BE2C (cell line): ENCODE measurements at regions not wholly inside any gene's neighbourhood (a gene's known extent, or its start where the extent isn't known, plus 50 kb on each side); places are given as distances from the start of the nearest gene placed in this dataset.

Source experiments
- DNase-seq: peaks from one replicate; pipeline ENCODE4 v3.0.0-alpha.2; 2020
- H3K27me3 ChIP-seq: fragments of 250-450 bp; sonication (Bioruptor Pico); 2 replicates; pipeline ENCODE4 v1.5.1; 2020; ENCODE audit warnings: mild to moderate bottlenecking
- H3K36me3 ChIP-seq: fragments of 250-450 bp; sonication (Bioruptor Pico); 2 replicates; pipeline ENCODE4 v1.5.1; 2020; ENCODE audit warnings: mild to moderate bottlenecking
- H3K4me1 ChIP-seq: fragments of 250-450 bp; sonication (Bioruptor Pico); 2 replicates; pipeline ENCODE4 v1.5.1; 2020
- H3K4me3 ChIP-seq: 2 replicates; pipeline ENCODE4 v1.5.1; 2011; ENCODE audit warnings: low read depth, low read length
- H3K9me3 ChIP-seq: fragments of 250-450 bp; sonication (Bioruptor Pico); 2 replicates; pipeline ENCODE4 v1.5.1; 2020
- TF ChIP-seq, protein P1 (sequence below): IDR thresholded peaks from 2 replicates; pipeline ENCODE4 v1.5.1; 2012; ENCODE audit warnings: mild to moderate bottlenecking, low read depth, low read length

DNA sequence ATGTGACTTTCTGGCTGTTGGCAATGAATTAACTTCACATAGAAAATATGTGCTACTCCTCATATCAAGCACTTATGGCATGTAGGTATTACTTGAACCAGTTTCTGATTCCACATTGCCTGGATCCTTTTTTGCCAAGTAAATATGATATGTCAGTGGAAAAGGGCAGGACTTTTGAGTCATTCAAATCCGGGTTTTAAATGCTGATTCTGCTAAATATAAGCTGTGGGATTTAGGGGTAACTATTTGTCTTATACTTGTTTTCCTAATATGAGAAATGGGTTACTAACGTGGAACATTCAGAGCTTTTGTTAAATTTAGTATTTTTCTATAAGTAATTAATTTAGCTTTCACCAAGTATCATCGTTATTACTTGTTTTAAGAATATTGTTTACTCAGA, 108.0 kb upstream of the HGF start:
- Histone ChIP-seq H3K4me3 (no peak overlapping the region), H3K4me1 (no peaks in the 10 kb centered on the region), H3K27me3 (no peaks in the 10 kb centered on the region), H3K9me3 (no peaks in the 10 kb centered on the region), H3K36me3 (no peaks in the 10 kb centered on the region)
- TF ChIP-seq, protein P1, sequence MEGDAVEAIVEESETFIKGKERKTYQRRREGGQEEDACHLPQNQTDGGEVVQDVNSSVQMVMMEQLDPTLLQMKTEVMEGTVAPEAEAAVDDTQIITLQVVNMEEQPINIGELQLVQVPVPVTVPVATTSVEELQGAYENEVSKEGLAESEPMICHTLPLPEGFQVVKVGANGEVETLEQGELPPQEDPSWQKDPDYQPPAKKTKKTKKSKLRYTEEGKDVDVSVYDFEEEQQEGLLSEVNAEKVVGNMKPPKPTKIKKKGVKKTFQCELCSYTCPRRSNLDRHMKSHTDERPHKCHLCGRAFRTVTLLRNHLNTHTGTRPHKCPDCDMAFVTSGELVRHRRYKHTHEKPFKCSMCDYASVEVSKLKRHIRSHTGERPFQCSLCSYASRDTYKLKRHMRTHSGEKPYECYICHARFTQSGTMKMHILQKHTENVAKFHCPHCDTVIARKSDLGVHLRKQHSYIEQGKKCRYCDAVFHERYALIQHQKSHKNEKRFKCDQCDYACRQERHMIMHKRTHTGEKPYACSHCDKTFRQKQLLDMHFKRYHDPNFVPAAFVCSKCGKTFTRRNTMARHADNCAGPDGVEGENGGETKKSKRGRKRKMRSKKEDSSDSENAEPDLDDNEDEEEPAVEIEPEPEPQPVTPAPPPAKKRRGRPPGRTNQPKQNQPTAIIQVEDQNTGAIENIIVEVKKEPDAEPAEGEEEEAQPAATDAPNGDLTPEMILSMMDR, result no peak
- DNase-seq, result no peak

DNA sequence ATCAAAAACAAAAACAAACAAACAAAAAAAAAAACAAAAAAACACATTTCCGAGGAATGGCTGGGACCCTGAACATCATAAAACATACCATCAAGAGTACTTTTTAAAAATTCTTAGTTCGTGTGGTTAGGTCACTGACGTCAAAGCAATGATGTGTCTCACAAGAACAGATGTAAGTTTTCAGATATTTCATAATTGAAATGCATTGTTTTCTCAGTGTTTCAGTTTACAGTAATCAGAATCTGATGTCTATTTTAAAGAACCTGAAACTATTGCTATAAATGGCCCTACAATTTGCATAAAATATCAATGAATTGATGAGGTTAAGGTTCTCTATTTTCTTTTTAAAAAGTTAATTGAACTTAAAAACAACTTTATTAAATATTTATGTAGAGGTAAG, 103.7 kb upstream of the HGF start:
- Histone ChIP-seq H3K4me1 (no peaks in the 10 kb centered on the region; the same call in 1 of the 2 replicates), H3K36me3 (no peaks in the 10 kb centered on the region), H3K4me3 (no peak overlapping the region), H3K27me3 (no peaks in the 10 kb centered on the region), H3K9me3 (no peaks in the 10 kb centered on the region)
- no peak for DNase-seq
- TF ChIP-seq, protein P1, result no peak

DNA sequence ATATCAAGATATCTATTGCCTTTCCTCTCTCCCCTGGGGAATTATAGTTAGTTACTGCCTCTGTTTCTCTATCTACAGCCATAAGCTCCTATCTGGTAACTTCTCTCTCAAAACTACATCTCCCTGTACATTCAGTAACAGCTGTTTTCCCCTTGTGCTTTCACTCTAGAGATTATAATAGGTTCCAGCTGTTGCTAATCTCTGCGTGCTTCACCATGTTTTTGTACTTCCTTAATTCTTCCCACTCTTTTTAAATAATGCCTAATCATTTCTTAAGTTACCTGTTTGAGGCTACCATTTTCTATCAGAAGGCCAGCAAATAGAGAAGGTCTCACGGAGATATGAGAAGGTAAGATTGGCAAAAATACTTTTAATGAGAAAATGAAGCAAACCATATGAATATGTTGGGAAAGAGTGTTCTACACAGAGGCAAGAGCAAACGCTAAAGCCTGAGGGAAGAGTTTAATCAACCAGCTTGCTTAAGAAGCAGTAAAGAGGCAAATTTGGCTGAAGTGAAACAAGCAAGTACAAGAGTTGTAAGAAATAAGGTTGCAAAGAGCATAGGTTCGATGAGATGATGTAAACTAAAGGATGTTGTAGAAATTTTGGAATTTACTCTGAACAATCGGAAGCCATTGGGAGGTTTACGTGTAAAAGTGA, 101.9 kb upstream of the HGF start:
- TF ChIP-seq, protein P1, result no peak
- Histone ChIP-seq H3K9me3 (no peaks in the 10 kb centered on the region), H3K4me3 (no peak overlapping the region), H3K4me1 (peaks cover 4% of the 10 kb centered on the region), H3K36me3 (no peaks in the 10 kb centered on the region), H3K27me3 (no peaks in the 10 kb centered on the region)
- no peak for DNase-seq

DNA sequence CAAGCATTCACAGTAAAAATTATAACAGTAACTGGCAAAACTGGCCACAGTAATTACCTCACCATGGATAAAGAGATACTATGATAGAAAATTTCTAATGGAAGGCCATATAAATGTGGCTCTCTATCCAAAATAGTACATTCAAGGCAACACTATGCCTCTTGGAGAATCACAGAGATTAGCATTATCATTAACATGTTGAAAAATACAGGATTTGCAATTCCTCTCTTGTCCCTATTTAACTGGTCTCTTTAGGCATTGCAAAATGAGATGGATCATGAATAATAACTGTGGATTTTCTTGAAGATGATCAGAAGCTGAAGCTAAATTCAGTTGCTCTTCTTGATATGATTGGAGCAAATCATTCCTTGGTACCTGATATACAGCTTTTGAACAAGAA, 100.8 kb upstream of the HGF start:
- H3K9me3 ChIP-seq, result no peaks in the 10 kb centered on the region
- no peaks in the 10 kb centered on the region for H3K27me3 ChIP-seq
- DNase-seq, result no peak
- TF ChIP-seq, protein P1, result no peak
- no peak overlapping the region for H3K4me3 ChIP-seq
- peaks cover 4% of the 10 kb centered on the region for H3K4me1 ChIP-seq
- no peaks in the 10 kb centered on the region for H3K36me3 ChIP-seq

DNA sequence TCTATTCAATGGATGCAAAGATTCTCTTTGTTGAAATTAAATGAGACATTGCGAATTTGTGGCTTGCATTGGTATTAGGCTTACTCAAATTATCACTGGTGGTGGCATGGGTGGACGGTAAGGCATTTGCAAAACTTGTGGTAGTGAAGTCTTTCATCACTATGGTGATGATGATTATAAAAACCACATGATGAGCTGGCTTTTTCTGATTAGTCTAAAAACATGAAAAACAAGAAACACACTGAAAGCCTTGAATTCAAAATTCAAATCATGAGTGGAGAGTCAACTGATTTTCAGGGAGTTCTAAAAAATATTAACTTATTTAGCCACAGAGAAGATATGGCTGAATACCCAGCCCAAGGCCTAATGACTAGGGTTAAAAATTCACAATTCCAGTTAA, 99.8 kb upstream of the HGF start:
- Histone ChIP-seq H3K4me1 (peaks cover 4% of the 10 kb centered on the region), H3K9me3 (no peaks in the 10 kb centered on the region), H3K4me3 (no peak overlapping the region), H3K36me3 (no peaks in the 10 kb centered on the region), H3K27me3 (no peaks in the 10 kb centered on the region)
- no peak for DNase-seq
- TF ChIP-seq, protein P1, result no peak

DNA sequence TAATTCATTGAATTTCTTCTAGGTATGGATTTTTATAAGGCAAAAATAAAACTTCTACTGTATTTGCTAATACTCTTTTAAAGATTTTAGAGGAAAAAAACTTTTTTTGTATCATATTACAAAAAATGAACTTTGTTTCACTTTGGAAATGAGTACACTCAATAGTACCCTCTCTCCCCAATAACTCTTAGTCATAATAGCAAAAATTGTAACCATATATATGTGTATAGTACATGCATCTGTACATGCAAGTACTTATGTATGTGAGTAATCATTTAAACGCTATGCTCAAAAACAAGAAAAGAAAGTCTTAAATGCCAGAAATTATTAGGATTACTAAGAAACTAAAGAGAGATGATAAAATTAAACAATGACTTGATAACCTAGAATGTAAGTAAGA, 95.9 kb upstream of the HGF start:
- Histone ChIP-seq H3K4me1 (peaks cover 4% of the 10 kb centered on the region; the same call in 1 of the 2 replicates), H3K36me3 (no peaks in the 10 kb centered on the region), H3K27me3 (no peaks in the 10 kb centered on the region), H3K4me3 (no peak overlapping the region), H3K9me3 (no peaks in the 10 kb centered on the region)
- TF ChIP-seq, protein P1, result no peak
- no peak for DNase-seq
